Pancreas (tissue), 10 donors: ENCODE measurements at regions not wholly inside any gene's neighbourhood (a gene's known extent, or its start where the extent isn't known, plus 50 kb on each side); places are given as distances from the start of the nearest gene placed in this dataset.

Experiments
- ATAC-seq, 4 donors: fragments of 200-7000 bp; cut with Tn5 transposase; one replicate each; pipeline versions ENCODE4 v1.8.0 to v1.9.1; 2020; ENCODE audit warnings: mild to moderate bottlenecking in 4 of 4, moderate library complexity in 4 of 4
- DNase-seq, 6 donors: peaks; one replicate each; pipeline ENCODE4 v3.0.0-alpha.2; 2020
- FAIRE-seq: peaks from 2 replicates; lab custom pipeline; 2012; peaks lifted over from hg19 to GRCh38; lab: Jason Lieb, UNC
- H3K27ac ChIP-seq, 4 donors: fragments of 200-600 bp; sonication (generic); 1 replicate in 3 of 4; 2 replicates in 1 of 4; pipeline versions ENCODE4 v1.5.0 to v1.8.0; 2020
- H3K27me3 ChIP-seq, 4 donors: fragments of 200-600 bp; one replicate each; pipeline ENCODE4 v1.8.0; 2021
- H3K36me3 ChIP-seq, 3 donors: fragments of 200-600 bp; sonication (generic) in 1 of 3; one replicate each; pipeline versions ENCODE4 v1.5.0 to v1.8.0; 2020 to 2021
- H3K4me1 ChIP-seq, 3 donors: fragments of 200-600 bp; one replicate each; pipeline ENCODE4 v1.8.0; 2021
- H3K4me3 ChIP-seq, 4 donors: fragments of 200-600 bp; sonication (generic) in 2 of 4; one replicate each; pipeline versions ENCODE4 v1.5.0 to v1.8.0; 2020 to 2021
- H3K9me3 ChIP-seq, 4 donors: fragments of 200-600 bp; one replicate each; pipeline ENCODE4 v1.8.0; 2021
- WGBS, 2 donors: extraction: QIAGEN DNeasy Blood & Tissue Kit; methylation state at CpG; one replicate each; pipeline ENCODE4 v1.1.7; 2013; 5-methylcytosine and 5-hydroxymethylcytosine counted together
- intact Hi-C, 3 donors: fragments of 100-400 bp; cut with DNase I; formaldehyde crosslinking; loops; one replicate each; pipeline versions ENCODE4 v1.11.1 to v1.14.2; 2022
- TF ChIP-seq, protein P1 (sequence below), 4 donors: fragments of 200-600 bp; sonication (generic) in 3 of 4; IDR thresholded peaks; one replicate each; pipeline versions ENCODE4 v1.5.0 to v1.8.0; 2021; ENCODE audit warnings: antibody characterized with exemption in 4 of 4
- donor health status: healthy with polysubstance abuse.
- donor health status: DM: no; HTN: no; CAD: no; lungs with moderate emphysema.
- donor health status: DM: no; HTN: no; CAD: no.
- donor health status: control.
- donor health status: control.
- donor health status: Bipolar disorder and iron deficiency.
- donor health status: DM: yes; HTN: yes; CAD: no.
- donor health status: DM: no; HTN: no; CAD: no.
- donor health status: DM: no; HTN: no; CAD: no.
- donor health status: DM: yes; HTN: yes; CAD: no.

DNA sequence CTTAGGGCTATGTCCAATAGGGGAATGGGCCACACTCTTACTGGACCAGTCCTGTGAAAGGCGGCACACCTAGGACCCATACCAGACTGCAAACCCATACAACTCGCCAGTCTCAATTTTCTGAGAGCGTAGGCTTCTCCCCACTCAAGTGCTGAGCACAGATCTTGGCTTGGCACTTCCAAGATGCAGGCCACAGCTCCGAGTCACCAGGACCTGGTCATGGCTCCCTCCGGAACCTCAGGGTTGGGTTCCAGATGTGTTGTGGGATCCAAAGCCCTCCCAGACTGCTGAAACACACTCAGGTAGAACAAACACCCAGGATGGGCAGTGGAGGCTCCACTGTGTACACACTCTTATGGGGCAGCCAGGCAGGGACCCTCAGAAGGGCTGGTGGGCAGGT is 103.3 kb downstream of the TMEM144 start:
- H3K27ac ChIP-seq: no peak overlapping the region

DNA sequence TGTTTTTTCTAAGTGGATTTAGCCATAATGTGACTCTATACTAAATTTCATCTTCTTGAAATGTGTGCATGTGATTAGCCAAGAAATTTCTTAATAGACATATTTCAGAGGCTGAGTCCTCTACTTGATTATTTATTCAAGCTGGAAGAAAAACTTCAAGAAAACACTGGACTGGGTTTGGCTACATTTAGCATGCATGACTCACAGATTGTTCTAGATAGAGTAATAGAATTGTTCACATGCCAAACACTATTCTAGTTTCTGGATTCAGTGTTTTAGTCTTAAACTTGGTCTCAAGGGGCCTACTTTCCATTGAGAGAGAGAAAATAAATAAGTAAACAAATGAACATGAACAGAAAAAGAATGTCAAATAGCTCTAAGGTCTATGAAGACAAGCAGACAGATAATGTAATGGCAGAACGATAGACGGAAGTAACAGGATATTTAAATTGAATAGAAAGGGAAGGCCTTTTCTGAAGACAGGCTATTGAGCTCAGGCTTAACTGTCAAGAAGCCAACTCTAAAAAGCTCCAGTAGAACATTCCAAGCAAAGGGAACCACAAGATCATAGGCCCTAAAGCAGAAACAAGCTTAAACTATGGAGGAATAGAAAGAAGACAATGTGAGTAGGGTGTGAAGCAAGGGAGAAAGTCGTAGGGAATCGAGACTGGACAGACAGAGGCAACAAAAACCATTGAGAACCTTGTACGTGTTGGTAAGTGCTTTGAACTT is 104.6 kb downstream of the TMEM144 start:
- H3K4me1 ChIP-seq: no peaks in the 10 kb centered on the region
- FAIRE-seq (no peak), ATAC-seq (peak; percentile 72 to 89 (median 74)), DNase-seq (no peak)
- H3K36me3 ChIP-seq: no peaks in the 10 kb centered on the region
- TF ChIP-seq, protein P1, sequence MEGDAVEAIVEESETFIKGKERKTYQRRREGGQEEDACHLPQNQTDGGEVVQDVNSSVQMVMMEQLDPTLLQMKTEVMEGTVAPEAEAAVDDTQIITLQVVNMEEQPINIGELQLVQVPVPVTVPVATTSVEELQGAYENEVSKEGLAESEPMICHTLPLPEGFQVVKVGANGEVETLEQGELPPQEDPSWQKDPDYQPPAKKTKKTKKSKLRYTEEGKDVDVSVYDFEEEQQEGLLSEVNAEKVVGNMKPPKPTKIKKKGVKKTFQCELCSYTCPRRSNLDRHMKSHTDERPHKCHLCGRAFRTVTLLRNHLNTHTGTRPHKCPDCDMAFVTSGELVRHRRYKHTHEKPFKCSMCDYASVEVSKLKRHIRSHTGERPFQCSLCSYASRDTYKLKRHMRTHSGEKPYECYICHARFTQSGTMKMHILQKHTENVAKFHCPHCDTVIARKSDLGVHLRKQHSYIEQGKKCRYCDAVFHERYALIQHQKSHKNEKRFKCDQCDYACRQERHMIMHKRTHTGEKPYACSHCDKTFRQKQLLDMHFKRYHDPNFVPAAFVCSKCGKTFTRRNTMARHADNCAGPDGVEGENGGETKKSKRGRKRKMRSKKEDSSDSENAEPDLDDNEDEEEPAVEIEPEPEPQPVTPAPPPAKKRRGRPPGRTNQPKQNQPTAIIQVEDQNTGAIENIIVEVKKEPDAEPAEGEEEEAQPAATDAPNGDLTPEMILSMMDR (IDR thresholded peaks at IDR 0.05): no peak
- peak overlapping the region in 2 of 4 donors; percentile 34 to 42 for H3K27ac ChIP-seq
- no peaks in the 10 kb centered on the region for H3K9me3 ChIP-seq
- intact Hi-C loops: no loop called here
- H3K4me3 ChIP-seq: no peak overlapping the region
- H3K27me3 ChIP-seq: no peaks in the 10 kb centered on the region
- 72 to 84% methylated on average over 5 of the region's 5 CpGs for WGBS, 2 donors

More for the DNA sequence above, 103.3 kb downstream of the TMEM144 start:
- no peaks in the 10 kb centered on the region for H3K36me3 ChIP-seq
- no peaks in the 10 kb centered on the region for H3K4me1 ChIP-seq
- intact Hi-C loops: no loop called here
- H3K27me3 ChIP-seq: no peaks in the 10 kb centered on the region
- no peaks in the 10 kb centered on the region for H3K9me3 ChIP-seq
- TF ChIP-seq, protein P1 (IDR thresholded peaks at IDR 0.05): no peak
- no peak overlapping the region for H3K4me3 ChIP-seq
- FAIRE-seq (no peak), DNase-seq (no peak), ATAC-seq (no peak)
- WGBS, 2 donors: 93 to 96% methylated on average over 5 of the region's 5 CpGs

DNA sequence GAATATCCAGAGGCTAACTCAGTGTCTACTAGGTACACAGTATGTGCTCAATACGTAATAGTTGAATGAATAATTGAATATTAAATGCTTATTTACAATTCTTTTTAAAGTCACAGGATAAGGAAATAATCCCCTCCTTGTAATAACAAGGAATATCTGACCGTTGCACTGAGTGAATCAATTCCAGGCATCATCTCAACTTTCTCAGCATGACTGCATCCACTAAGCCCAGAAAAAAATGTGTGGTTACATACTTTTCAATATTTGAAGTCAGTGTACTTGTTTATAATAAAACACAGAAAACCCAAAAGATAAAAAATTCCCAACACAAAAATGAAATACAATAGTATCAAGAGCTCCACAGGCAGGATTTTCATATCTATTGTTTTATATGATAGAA is 105.4 kb downstream of the TMEM144 start:
- H3K4me3 ChIP-seq: no peak overlapping the region
- H3K36me3 ChIP-seq: no peaks in the 10 kb centered on the region
- WGBS, 2 donors: 40 to 54% methylated on average over 2 of the region's 2 CpGs
- H3K4me1 ChIP-seq: no peaks in the 10 kb centered on the region
- no peaks in the 10 kb centered on the region for H3K27me3 ChIP-seq
- no peak for FAIRE-seq
- H3K27ac ChIP-seq: peak overlapping the region in 1 of 4 donors; percentile 34
- H3K9me3 ChIP-seq: no peaks in the 10 kb centered on the region
- no peak for DNase-seq
- TF ChIP-seq, protein P1 (IDR thresholded peaks at IDR 0.05): no peak
- intact Hi-C loops: no loop called here
- ATAC-seq: peak in 1 of 4 donors; percentile 21

DNA sequence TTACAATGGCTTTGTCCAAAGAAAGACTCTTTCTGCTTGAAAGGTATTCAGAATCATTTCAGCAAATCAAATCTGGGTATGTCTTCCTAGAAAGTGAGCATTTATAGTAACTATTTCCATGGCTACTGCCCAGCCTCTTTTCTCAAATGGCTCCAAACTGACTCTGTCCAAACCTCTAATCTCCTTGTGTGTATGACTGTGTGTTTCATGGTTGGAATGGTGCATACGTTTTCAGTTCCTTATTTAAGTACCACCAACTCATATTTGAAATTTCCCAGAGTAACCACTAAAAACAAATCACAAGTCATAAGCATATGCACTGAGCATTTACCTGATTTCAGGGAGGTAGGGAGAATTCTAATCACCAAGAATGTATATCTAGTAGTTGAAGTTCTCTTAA is 106.0 kb downstream of the TMEM144 start:
- H3K27me3 ChIP-seq: no peaks in the 10 kb centered on the region

More for the DNA sequence above, 106.0 kb downstream of the TMEM144 start:
- no peaks in the 10 kb centered on the region for H3K9me3 ChIP-seq
- no peak for ATAC-seq
- H3K4me1 ChIP-seq: no peaks in the 10 kb centered on the region
- 59 to 60% methylated on average over 1 of the region's 1 CpG for WGBS, 2 donors
- H3K4me3 ChIP-seq: no peak overlapping the region
- no peak overlapping the region for H3K27ac ChIP-seq
- intact Hi-C loops: no loop called here
- H3K36me3 ChIP-seq: no peaks in the 10 kb centered on the region
- TF ChIP-seq, protein P1 (IDR thresholded peaks at IDR 0.05): no peak
- FAIRE-seq: no peak
- no peak for DNase-seq
